AG09319 (cell line): ENCODE measurements at regions not wholly inside any gene's neighbourhood (a gene's known extent, or its start where the extent isn't known, plus 50 kb on each side); places are given as distances from the start of the nearest gene placed in this dataset.

Source experiments
- DNase-seq: peaks from one replicate; pipeline ENCODE4 v3.0.0-alpha.2; 2010; ENCODE audit warnings: low read depth; ENCODE audit errors: extremely low read depth
- TF ChIP-seq, protein P1 (sequence below): IDR thresholded peaks from 2 replicates; pipeline ENCODE4 v1.5.1; 2011; ENCODE audit warnings: low read depth, mild to moderate bottlenecking, inconsistent platforms, low read length, moderate library complexity

DNA sequence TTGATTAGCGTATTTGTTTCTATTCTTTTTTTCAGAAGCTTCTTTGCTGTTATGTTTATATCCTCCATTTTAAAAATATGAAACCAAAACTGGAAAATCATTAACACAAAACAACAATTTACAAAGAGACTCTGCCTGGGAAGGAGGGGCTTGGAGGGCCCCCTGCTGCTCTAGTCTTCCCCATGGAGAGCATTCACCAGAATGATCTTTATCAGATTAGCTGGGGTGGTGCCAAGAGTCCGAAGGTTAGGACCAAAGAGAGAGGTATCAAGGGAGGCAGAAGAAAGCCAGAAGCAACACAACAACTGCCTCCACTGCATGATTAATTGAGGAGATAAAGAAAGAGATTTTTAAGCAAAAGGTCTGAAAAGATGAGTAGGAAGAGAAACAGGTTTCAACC lies 218.6 kb downstream of the IRS1 start:
- no peak for DNase-seq
- TF ChIP-seq, protein P1, sequence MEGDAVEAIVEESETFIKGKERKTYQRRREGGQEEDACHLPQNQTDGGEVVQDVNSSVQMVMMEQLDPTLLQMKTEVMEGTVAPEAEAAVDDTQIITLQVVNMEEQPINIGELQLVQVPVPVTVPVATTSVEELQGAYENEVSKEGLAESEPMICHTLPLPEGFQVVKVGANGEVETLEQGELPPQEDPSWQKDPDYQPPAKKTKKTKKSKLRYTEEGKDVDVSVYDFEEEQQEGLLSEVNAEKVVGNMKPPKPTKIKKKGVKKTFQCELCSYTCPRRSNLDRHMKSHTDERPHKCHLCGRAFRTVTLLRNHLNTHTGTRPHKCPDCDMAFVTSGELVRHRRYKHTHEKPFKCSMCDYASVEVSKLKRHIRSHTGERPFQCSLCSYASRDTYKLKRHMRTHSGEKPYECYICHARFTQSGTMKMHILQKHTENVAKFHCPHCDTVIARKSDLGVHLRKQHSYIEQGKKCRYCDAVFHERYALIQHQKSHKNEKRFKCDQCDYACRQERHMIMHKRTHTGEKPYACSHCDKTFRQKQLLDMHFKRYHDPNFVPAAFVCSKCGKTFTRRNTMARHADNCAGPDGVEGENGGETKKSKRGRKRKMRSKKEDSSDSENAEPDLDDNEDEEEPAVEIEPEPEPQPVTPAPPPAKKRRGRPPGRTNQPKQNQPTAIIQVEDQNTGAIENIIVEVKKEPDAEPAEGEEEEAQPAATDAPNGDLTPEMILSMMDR, result no peak

DNA sequence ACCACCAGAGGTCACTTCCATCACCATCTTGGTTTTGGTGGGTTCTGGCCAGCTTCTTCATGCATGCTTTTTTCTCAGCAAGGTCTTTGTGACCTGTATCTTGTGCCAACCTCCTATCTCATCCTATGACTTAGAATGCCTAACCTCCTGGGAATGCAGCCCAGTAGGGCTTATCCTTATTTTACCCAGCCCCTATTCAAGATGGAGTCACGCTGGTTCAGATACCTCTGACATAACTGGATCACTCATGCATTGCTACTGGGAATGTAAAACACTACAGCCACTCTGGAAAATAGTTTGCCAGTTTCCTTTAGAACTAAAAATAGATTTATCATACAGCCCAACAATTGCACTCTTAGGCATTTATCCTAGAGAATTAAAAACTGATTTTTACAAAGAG lies 219.2 kb downstream of the IRS1 start:
- DNase-seq, result no peak
- TF ChIP-seq, protein P1, result no peak

DNA sequence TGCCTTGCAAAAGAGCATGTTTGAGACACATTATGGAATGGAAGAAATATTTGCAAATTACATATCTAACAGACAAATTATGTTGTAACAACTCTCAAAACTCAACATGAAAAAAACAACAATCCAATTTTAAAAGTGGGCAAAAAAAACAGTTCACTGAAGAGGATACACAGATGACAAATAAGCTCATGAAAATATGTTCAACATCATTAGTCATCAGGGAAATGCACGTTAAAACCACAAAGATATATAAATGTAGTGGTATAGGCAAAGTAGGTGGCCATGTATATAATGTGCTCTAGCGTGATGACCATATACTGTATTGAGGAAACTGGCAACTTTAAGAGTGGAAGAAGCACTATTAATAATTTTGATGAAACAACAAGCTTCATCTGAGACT lies 220.1 kb downstream of the IRS1 start:
- TF ChIP-seq, protein P1, result no peak
- no peak for DNase-seq

DNA sequence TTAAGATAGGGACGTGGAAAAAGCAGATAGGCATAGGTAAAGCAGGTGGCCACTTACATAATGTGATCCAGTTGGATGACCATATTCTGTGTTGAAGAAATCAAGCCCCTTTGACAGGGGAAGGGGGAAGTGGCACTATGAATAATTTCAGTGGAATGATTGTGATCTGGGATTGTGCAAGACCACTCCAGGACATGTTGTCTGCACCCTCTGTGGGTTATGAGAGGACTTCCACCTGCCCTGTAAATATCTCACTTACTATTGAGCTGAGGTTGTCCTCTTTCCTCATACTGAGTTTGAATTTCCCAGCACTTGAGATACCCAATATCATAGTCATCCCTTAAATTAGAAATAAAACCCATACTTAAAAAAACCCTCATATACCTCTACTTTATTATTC lies 220.7 kb downstream of the IRS1 start:
- DNase-seq, result no peak
- TF ChIP-seq, protein P1, result no peak

DNA sequence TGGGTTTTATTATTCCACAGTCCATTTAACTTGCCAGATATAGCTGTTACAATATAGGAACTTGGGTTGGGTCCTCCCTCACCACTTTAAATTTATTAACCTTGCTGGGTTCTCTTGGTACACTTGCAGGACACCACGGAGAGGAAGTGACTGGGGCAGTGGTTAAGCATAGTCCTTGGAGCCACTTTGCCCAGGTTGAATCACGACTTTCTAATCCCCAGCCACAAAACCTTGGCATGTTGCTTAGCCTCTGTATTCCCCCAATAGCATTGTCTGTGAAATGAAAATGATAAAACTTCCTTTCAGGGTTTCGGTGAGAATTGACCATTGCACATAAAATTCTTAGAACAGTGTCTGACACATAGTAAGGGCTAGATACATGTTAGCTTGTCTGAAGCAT lies 221.2 kb downstream of the IRS1 start:
- TF ChIP-seq, protein P1, result no peak
- no peak for DNase-seq

DNA sequence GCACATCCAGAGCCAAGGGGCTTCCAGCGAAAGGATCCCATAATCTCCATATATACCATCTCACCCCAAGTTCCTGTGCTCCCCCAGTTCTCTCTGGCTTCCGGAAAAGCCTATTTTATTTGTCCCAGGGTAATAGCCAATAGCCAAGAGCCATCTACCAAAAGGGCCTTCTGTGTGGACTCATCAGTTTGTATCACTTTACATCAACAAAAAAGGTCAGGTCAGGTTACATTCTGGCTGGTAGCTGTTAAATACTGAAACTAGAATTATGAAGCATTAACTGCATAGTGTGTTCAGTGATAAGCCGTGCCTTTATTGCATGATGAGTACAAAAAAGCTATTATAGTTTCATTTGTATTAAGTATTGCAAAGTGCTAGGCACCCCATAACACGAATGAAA lies 223.7 kb downstream of the IRS1 start:
- TF ChIP-seq, protein P1, result no peak
- no peak for DNase-seq

DNA sequence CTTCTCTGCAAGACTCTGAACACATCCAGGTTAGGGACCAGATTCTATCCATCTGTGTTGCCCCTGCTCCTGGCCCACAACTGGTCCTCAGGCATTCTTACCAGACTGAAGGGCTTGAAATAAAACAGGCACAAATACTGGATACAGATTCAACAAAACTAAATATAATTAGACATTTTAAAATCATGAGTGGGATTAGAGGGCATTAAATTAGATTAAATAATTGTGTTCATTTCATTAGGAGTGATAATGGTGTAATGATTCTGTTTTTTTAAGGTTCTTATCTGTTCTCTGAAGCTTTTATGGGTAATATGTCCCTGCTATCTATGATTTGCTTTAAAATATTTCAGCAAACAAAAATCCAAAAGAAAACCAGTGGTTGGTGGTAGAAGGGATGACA lies 226.5 kb downstream of the IRS1 start:
- DNase-seq, result no peak

More for the DNA sequence above, 226.5 kb downstream of the IRS1 start:
- TF ChIP-seq, protein P1, result no peak
